ENCODE measurements at regions not wholly inside any gene's neighbourhood (a gene's known extent, or its start where the extent isn't known, plus 50 kb on each side); places are given as distances from the start of the nearest gene placed in this dataset.

- H3K79me1 ChIP-seq (ENCODE audit: low read depth, low read length) = no peaks in the 10 kb centered on the region
- peak overlapping the region; percentile 18 for H3K23ac ChIP-seq (ENCODE audit: low read depth, low read length, poor library complexity)
- H4K91ac ChIP-seq (ENCODE audit: low read depth, low read length, poor library complexity) = peak overlapping the region; percentile 67
- H2BK12ac ChIP-seq (ENCODE audit: low read length) = peak overlapping the region; percentile 86
- no peak overlapping the region for H3K14ac ChIP-seq (ENCODE audit: low read length)
- peak overlapping the region; percentile 97 for H2AK5ac ChIP-seq (ENCODE audit: low read depth, low read length)
- WGBS, 2 donors (ENCODE audit: extremely low coverage in 2 of 2, insufficient read length in 2 of 2, insufficient replicate concordance in 1 of 2) = no CpG with 5 or more reads among the region's 23 CpGs
- no peak for DNase-seq (ENCODE audit: low spot score)
- H2BK120ac ChIP-seq (ENCODE audit: low read depth, low read length) = peak overlapping the region; percentile 69
- H2AFZ ChIP-seq (ENCODE audit: low read length) = no peak overlapping the region
- H4K8ac ChIP-seq (ENCODE audit: low read depth, low read length) = peak overlapping the region; percentile 23
- peak overlapping the region; percentile 68 for H3K9ac ChIP-seq (ENCODE audit: low read depth, low read length, poor library complexity)
- H3K27ac ChIP-seq (replicated peaks; ENCODE audit: low read length) = no peak overlapping the region
- no peak overlapping the region for H3K4me3 ChIP-seq (ENCODE audit: low read length in 2 of 2)
- peak overlapping the region; percentile 92 for H3K18ac ChIP-seq (ENCODE audit: low read length)
- H3K9me3 ChIP-seq (replicated peaks in 1 of 2; ENCODE audit: control insufficient read depth in 2 of 2, insufficient read depth in 1 of 2, low read depth in 1 of 2, low read length in 2 of 2) = no peaks in the 10 kb centered on the region
- H2BK15ac ChIP-seq (ENCODE audit: low read length) = peak overlapping the region; percentile 69
- no peaks in the 10 kb centered on the region for H3K27me3 ChIP-seq (ENCODE audit: control insufficient read depth in 3 of 3, insufficient read depth in 3 of 3, low read depth in 1 of 3, low read length in 3 of 3)
- H3K4me2 ChIP-seq (ENCODE audit: insufficient read depth, low read length, poor library complexity, severe bottlenecking) = no peak overlapping the region
- H2BK5ac ChIP-seq (ENCODE audit: low read length) = no peak overlapping the region
- H3K36me3 ChIP-seq (replicated peaks in 1 of 2; ENCODE audit: control insufficient read depth in 2 of 2, insufficient read depth in 2 of 2, low read length in 2 of 2) = no peaks in the 10 kb centered on the region
- H3K4ac ChIP-seq (ENCODE audit: low read length) = peak overlapping the region; percentile 91
- H3K4me1 ChIP-seq (ENCODE audit: control insufficient read depth in 2 of 2, insufficient read depth in 1 of 2, low read depth in 1 of 2, low read length in 2 of 2) = peaks cover 57 to 81% of the 10 kb centered on the region in 2 donors
These were observed 136.3 kb upstream of the PRR20G start for GRCh38 chr3:127423856-127424765.

DNA sequence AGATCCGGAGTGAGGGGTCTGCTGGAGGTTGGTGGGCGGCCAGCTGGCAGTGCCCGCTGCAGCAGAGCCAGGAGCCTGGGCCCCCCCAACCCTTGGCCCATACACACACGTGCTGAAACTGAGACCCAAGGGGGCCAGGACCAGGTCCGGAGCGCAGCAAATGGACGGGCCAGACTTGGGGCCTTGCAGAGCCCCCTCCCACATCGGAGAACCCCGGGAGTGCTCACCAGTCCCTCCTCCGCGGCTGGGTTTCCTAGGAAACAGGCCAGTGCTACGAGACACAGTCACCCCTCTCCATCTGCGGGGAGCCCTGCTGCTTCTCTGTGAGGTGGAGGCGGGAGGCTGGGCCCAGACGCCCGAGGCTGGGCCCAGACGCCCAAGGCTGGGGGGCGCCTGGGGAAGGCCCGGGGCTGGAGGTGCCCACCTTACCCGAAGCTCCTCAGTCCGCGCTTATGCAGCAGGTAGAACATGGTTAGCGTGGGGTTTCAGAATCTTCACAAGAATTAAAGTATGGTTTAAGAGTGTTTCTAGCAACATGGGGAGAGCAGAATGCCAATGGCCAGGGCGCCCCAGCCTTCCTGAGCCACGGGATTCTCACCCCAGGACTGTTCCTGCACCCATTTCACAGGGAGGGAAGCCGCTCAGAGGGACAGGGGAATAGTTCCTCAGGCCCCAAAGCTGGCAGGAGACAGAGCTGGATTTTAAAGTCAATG lies 135.0 kb upstream of the PRR20G start:
- DNase-seq (ENCODE audit: low spot score) = no peak
- no peak overlapping the region for H3K27ac ChIP-seq (replicated peaks; ENCODE audit: low read length)
- H2BK12ac ChIP-seq (ENCODE audit: low read length) = peak overlapping the region; percentile 53
- H3K9ac ChIP-seq (ENCODE audit: low read depth, low read length, poor library complexity) = no peak overlapping the region
- H2BK120ac ChIP-seq (ENCODE audit: low read depth, low read length) = no peak overlapping the region
- peak overlapping the region; percentile 26 for H2BK5ac ChIP-seq (ENCODE audit: low read length)
- H3K4me1 ChIP-seq (ENCODE audit: control insufficient read depth in 2 of 2, insufficient read depth in 1 of 2, low read depth in 1 of 2, low read length in 2 of 2) = peaks cover 64 to 85% of the 10 kb centered on the region in 2 donors
- no peak overlapping the region for H4K8ac ChIP-seq (ENCODE audit: low read depth, low read length)
- peak overlapping the region; percentile 17 for H2AFZ ChIP-seq (ENCODE audit: low read length)
- H3K4me3 ChIP-seq (ENCODE audit: low read length in 2 of 2) = no peak overlapping the region
- H3K36me3 ChIP-seq (replicated peaks in 1 of 2; ENCODE audit: control insufficient read depth in 2 of 2, insufficient read depth in 2 of 2, low read length in 2 of 2) = no peaks in the 10 kb centered on the region
- H3K27me3 ChIP-seq (ENCODE audit: control insufficient read depth in 3 of 3, insufficient read depth in 3 of 3, low read depth in 1 of 3, low read length in 3 of 3) = no peaks in the 10 kb centered on the region
- no peak overlapping the region for H3K4me2 ChIP-seq (ENCODE audit: insufficient read depth, low read length, poor library complexity, severe bottlenecking)
- no peak overlapping the region for H3K4ac ChIP-seq (ENCODE audit: low read length)
- peak overlapping the region; percentile 84 for H2BK15ac ChIP-seq (ENCODE audit: low read length)
- no peaks in the 10 kb centered on the region for H3K9me3 ChIP-seq (replicated peaks in 1 of 2; ENCODE audit: control insufficient read depth in 2 of 2, insufficient read depth in 1 of 2, low read depth in 1 of 2, low read length in 2 of 2)
- peak overlapping the region; percentile 74 for H2AK5ac ChIP-seq (ENCODE audit: low read depth, low read length)
- no peaks in the 10 kb centered on the region for H3K79me1 ChIP-seq (ENCODE audit: low read depth, low read length)
- no peak overlapping the region for H3K23ac ChIP-seq (ENCODE audit: low read depth, low read length, poor library complexity)
- H3K18ac ChIP-seq (ENCODE audit: low read length) = peak overlapping the region; percentile 91
- no CpG with 5 or more reads among the region's 26 CpGs for WGBS, 2 donors (ENCODE audit: extremely low coverage in 2 of 2, insufficient read length in 2 of 2, insufficient replicate concordance in 1 of 2)
- no peak overlapping the region for H4K91ac ChIP-seq (ENCODE audit: low read depth, low read length, poor library complexity)
- no peak overlapping the region for H3K14ac ChIP-seq (ENCODE audit: low read length)

DNA sequence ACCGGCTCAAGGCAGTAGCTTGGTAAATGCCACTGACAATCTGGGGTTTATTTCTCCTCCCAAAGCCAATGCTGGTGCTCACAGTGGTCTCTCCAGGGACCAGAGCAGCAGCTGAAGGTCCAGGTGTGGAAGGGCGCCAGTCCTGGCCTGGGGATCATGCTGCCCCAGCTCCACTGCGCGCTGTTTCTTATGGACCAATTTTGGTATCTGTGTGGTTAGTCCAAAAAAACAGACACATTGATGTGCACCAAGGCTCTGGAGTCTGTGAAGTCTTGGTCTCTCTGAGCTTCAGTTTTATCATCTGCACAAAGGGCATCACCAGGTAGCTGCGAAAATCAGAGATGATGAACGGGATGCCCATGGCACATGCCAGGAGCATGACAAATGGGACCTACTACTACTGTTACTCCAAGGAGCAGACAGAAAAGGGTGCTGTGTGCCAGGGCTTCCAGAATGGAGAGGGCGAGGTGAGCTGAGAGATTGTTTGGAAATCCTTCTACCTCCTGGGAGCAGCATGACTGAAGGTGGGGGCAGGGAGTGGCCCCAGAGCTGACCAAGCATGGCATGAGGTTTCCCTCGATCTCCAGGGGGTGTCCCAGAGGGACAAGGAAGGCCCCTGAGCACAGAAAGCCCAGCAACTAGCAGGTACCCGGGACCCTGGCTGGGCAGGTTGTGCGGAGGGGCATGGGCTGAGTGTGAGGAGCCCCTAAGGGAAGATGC lies 134.3 kb upstream of the PRR20G start:
- no peak overlapping the region for H3K4me3 ChIP-seq (ENCODE audit: low read length in 2 of 2)
- H3K27me3 ChIP-seq (ENCODE audit: control insufficient read depth in 3 of 3, insufficient read depth in 3 of 3, low read depth in 1 of 3, low read length in 3 of 3) = no peaks in the 10 kb centered on the region
- H2BK15ac ChIP-seq (ENCODE audit: low read length) = peak overlapping the region; percentile 84
- H3K4me2 ChIP-seq (ENCODE audit: insufficient read depth, low read length, poor library complexity, severe bottlenecking) = no peak overlapping the region
- H4K91ac ChIP-seq (ENCODE audit: low read depth, low read length, poor library complexity) = no peak overlapping the region
- H2BK5ac ChIP-seq (ENCODE audit: low read length) = peak overlapping the region; percentile 26
- no peak overlapping the region for H2BK120ac ChIP-seq (ENCODE audit: low read depth, low read length)
- peak overlapping the region; percentile 53 for H2BK12ac ChIP-seq (ENCODE audit: low read length)
- H3K9me3 ChIP-seq (replicated peaks in 1 of 2; ENCODE audit: control insufficient read depth in 2 of 2, insufficient read depth in 1 of 2, low read depth in 1 of 2, low read length in 2 of 2) = no peaks in the 10 kb centered on the region
- H3K23ac ChIP-seq (ENCODE audit: low read depth, low read length, poor library complexity) = no peak overlapping the region
- peaks cover 62 to 85% of the 10 kb centered on the region in 2 donors for H3K4me1 ChIP-seq (ENCODE audit: control insufficient read depth in 2 of 2, insufficient read depth in 1 of 2, low read depth in 1 of 2, low read length in 2 of 2)
- no peak overlapping the region for H2AFZ ChIP-seq (ENCODE audit: low read length)
- no peak overlapping the region for H3K14ac ChIP-seq (ENCODE audit: low read length)
- WGBS, 2 donors (ENCODE audit: extremely low coverage in 2 of 2, insufficient read length in 2 of 2, insufficient replicate concordance in 1 of 2) = no CpG with 5 or more reads among the region's 10 CpGs
- DNase-seq (ENCODE audit: low spot score) = no peak
- no peak overlapping the region for H3K4ac ChIP-seq (ENCODE audit: low read length)
- no peak overlapping the region for H4K8ac ChIP-seq (ENCODE audit: low read depth, low read length)
- H3K79me1 ChIP-seq (ENCODE audit: low read depth, low read length) = no peaks in the 10 kb centered on the region
- no peak overlapping the region for H3K27ac ChIP-seq (replicated peaks; ENCODE audit: low read length)
- H2AK5ac ChIP-seq (ENCODE audit: low read depth, low read length) = peak overlapping the region; percentile 12
- H3K9ac ChIP-seq (ENCODE audit: low read depth, low read length, poor library complexity) = no peak overlapping the region
- peak overlapping the region; percentile 91 for H3K18ac ChIP-seq (ENCODE audit: low read length)
- H3K36me3 ChIP-seq (replicated peaks in 1 of 2; ENCODE audit: control insufficient read depth in 2 of 2, insufficient read depth in 2 of 2, low read length in 2 of 2) = no peaks in the 10 kb centered on the region

All from neuronal stem cell (in vitro differentiated cells).